Psoas muscle (tissue), 7 donors: ENCODE measurements at regions not wholly inside any gene's neighbourhood (a gene's known extent, or its start where the extent isn't known, plus 50 kb on each side); places are given as distances from the start of the nearest gene placed in this dataset.

Experiments
- ATAC-seq, 4 donors: fragments of 200-7000 bp; cut with Tn5 transposase; one replicate each; pipeline ENCODE4 v1.9.1; 2020; ENCODE audit warnings: moderate library complexity in 3 of 4, mild to moderate bottlenecking in 2 of 4
- DNase-seq, 2 donors: peaks; one replicate each; pipeline ENCODE4 v3.0.0-alpha.2; 2020
- H3K27ac ChIP-seq: fragments of 200-600 bp; one replicate; pipeline ENCODE4 v1.8.0; 2022
- H3K27me3 ChIP-seq, 3 donors: fragments of 200-600 bp in 1 of 3; one replicate each; pipeline versions ENCODE4 v1.6.1 to v1.8.0; 2013 to 2022; ENCODE audit warnings: low read length in 2 of 3, mild to moderate bottlenecking in 2 of 3, moderate library complexity in 1 of 3; ENCODE audit not compliant: insufficient read depth in 3 of 3
- H3K36me3 ChIP-seq, 2 donors: fragments of 200-600 bp in 1 of 2; one replicate each; pipeline versions ENCODE4 v1.6.1 to v1.8.0; 2013 to 2022; ENCODE audit warnings: low read depth in 1 of 2, mild to moderate bottlenecking in 1 of 2, moderate library complexity in 1 of 2; ENCODE audit not compliant: insufficient read depth in 1 of 2
- H3K4me1 ChIP-seq: fragments of 200-600 bp; one replicate; pipeline ENCODE4 v1.8.0; 2022
- H3K4me3 ChIP-seq: fragments of 200-600 bp; one replicate; pipeline ENCODE4 v1.8.0; 2022; ENCODE audit warnings: mild to moderate bottlenecking
- H3K9me3 ChIP-seq: fragments of 200-600 bp; one replicate; pipeline ENCODE4 v1.8.0; 2022
- WGBS, 3 donors: extraction: QIAGEN DNeasy Blood & Tissue Kit; methylation state at CpG; one replicate each; pipeline versions ENCODE4 v1.1.6 to v1.1.7; 2013; 5-methylcytosine and 5-hydroxymethylcytosine counted together
- intact Hi-C, 2 donors: fragments of 100-400 bp; cut with DNase I; formaldehyde crosslinking; loops; one replicate each; pipeline versions ENCODE4 v1.11.0 to v1.14.2; 2022
- TF ChIP-seq, protein P1 (sequence below): fragments of 200-600 bp; IDR thresholded peaks from one replicate; pipeline ENCODE4 v1.8.0; 2022; ENCODE audit warnings: antibody characterized with exemption
- donor health status: healthy with polysubstance abuse.
- donor health status: DM: no; HTN: no; CAD: no; lungs with moderate emphysema.
- donor health status: Bipolar disorder and iron deficiency.
- donor health status: healthy.
- donor health status: DM: yes; HTN: yes; CAD: no.
- donor health status: DM: no; HTN: no; CAD: no.
- donor health status: DM: yes; HTN: yes; CAD: no.

DNA sequence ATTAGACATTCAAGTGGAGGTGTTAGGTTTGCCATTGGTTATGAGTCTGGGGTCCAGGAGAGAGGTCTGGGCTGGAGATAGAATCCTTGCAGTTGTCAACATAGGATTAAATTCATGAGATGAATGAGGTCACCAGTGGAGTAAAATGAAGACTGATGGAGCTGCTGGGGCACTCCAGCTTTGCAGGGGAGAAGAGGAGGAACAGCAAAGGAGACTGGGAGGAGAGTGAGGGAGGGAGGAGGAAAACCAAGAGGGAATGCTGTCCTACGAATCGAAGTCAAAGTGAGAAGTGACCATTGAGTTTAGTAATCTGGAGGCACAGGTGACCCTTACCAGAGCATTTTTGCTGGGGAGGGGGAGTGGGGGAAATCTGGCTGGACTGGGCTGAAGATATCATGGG, 178.2 kb upstream of the NR3C1 start:
- H3K36me3 ChIP-seq: no peaks in the 10 kb centered on the region
- no peaks in the 10 kb centered on the region for H3K27me3 ChIP-seq
- ATAC-seq (no peak), DNase-seq (no peak)
- H3K27ac ChIP-seq: no peak overlapping the region
- WGBS, 3 donors: 89 to 94% (median 92%) methylated on average over 2 of the region's 2 CpGs
- no peak overlapping the region for H3K4me3 ChIP-seq
- TF ChIP-seq, protein P1, sequence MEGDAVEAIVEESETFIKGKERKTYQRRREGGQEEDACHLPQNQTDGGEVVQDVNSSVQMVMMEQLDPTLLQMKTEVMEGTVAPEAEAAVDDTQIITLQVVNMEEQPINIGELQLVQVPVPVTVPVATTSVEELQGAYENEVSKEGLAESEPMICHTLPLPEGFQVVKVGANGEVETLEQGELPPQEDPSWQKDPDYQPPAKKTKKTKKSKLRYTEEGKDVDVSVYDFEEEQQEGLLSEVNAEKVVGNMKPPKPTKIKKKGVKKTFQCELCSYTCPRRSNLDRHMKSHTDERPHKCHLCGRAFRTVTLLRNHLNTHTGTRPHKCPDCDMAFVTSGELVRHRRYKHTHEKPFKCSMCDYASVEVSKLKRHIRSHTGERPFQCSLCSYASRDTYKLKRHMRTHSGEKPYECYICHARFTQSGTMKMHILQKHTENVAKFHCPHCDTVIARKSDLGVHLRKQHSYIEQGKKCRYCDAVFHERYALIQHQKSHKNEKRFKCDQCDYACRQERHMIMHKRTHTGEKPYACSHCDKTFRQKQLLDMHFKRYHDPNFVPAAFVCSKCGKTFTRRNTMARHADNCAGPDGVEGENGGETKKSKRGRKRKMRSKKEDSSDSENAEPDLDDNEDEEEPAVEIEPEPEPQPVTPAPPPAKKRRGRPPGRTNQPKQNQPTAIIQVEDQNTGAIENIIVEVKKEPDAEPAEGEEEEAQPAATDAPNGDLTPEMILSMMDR: no peak
- peaks cover 10% of the 10 kb centered on the region for H3K4me1 ChIP-seq
- no peaks in the 10 kb centered on the region for H3K9me3 ChIP-seq
- intact Hi-C loops: no loop called here

DNA sequence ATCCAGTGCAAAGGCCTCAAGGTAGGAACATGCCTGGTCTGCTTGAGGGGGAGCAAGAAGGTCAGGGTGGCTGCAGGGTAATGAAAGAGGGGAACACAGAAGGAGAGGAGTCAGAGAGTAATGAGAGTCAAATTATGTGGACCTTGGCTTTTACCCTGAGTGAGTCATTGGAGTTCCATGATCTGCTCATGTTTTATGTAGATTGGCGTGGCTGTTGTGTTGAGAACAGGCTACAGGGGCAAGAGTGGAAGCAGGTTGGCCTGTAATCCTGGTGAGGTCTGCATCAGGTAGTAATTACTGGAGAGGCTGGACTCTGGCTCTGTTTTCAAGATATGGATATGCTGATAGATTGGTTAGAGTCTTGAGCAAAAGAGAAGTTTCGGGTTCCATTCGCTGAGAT, 177.7 kb upstream of the NR3C1 start:
- WGBS, 3 donors: 97 to 99% (median 97%) methylated on average over 3 of the region's 3 CpGs
- intact Hi-C loops: no loop called here
- Histone ChIP-seq H3K4me1 (peaks cover 10% of the 10 kb centered on the region), H3K27ac (no peak overlapping the region), H3K27me3 (no peaks in the 10 kb centered on the region), H3K4me3 (no peak overlapping the region), H3K9me3 (no peaks in the 10 kb centered on the region), H3K36me3 (no peaks in the 10 kb centered on the region)
- TF ChIP-seq, protein P1: no peak
- DNase-seq (no peak), ATAC-seq (no peak)

DNA sequence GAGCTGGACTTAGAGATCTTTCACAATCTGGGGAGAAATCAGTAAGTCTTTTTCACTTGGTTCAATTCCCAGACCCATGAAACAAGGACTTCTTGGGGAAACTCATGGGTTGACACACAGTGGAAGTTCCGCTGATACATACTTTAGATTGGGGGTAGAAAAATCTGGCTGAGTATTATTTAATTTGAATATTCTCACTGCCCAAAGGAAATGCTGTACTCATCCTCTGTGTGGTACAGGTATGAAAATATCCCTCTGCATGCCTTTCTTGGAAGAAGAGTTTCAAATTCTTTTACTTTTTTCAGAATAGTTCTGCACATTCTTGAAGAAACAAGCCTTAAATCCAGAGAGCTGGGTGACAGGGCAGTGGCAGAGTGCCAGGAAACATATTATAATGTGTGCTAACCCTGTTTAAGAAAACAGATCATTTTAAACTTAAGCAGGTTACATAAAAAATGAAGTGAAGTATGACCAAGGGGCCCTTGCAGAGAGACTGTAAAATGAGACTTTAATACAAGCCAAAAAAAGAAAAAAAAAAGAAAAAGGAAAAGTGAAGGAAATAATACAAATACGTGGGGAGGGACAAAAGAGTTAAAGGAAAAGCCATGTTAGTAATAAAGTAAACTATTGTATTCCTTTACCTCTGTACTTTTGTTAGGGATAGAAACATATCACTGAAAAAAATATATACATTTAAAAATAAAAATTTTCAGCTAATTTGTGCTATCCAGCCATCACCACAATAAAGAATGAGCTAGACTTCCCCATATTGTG, 173.4 kb upstream of the NR3C1 start:
- Histone ChIP-seq H3K4me3 (no peak overlapping the region), H3K36me3 (no peaks in the 10 kb centered on the region), H3K27me3 (no peaks in the 10 kb centered on the region), H3K9me3 (no peaks in the 10 kb centered on the region), H3K4me1 (peaks cover 10% of the 10 kb centered on the region), H3K27ac (no peak overlapping the region)
- DNase-seq: no peak
- ATAC-seq: no peak
- WGBS, 3 donors: 82 to 86% (median 84%) methylated on average over 2 of the region's 2 CpGs
- TF ChIP-seq, protein P1: no peak
- intact Hi-C loops: no loop called here

DNA sequence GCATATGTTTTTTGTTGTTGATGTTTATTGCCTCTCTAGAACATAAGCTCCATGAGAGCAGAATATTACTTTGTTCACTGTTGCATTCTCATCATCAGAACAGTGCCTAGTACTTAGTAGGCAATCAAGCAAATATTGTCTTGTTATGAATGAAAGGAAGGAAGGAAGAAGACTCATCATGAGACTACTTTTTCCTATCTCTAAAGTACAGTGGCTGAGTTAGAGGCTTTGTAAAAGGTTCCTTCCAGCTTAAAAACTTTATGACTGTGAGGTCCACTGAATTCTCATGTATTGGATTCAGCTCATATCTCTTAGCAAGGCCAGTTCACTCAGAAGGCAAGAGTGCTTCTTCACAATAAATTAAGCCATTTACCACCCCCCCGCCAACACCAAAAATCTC, 171.8 kb upstream of the NR3C1 start:
- Histone ChIP-seq H3K27ac (no peak overlapping the region), H3K4me3 (no peak overlapping the region), H3K4me1 (peaks cover 10% of the 10 kb centered on the region), H3K9me3 (no peaks in the 10 kb centered on the region), H3K36me3 (no peaks in the 10 kb centered on the region), H3K27me3 (no peaks in the 10 kb centered on the region)
- DNase-seq (no peak), ATAC-seq (no peak)
- 95 to 100% (median 96%) methylated on average over 1 of the region's 1 CpG for WGBS, 3 donors
- intact Hi-C loops: no loop called here
- TF ChIP-seq, protein P1: no peak

DNA sequence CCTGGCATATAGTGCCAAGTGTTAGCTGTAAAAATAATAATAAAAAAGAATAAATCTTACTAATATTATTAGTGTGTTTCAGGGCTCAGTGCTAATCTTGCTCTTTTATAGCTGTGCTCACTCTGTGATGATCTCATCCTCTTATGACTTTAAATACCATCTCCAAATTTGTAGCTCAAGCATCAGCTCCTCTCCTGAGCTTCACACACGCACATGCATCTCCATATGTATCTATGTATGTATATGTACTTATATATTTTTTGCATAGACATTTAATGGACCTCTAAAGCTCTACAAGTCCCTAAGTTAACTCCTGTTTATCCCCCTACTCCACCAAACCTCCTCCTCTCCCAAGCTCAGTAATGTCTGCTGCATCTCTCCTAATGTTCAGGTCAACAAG, 170.8 kb upstream of the NR3C1 start:
- Histone ChIP-seq H3K4me1 (peaks cover 10% of the 10 kb centered on the region), H3K27me3 (no peaks in the 10 kb centered on the region), H3K9me3 (no peaks in the 10 kb centered on the region), H3K36me3 (no peaks in the 10 kb centered on the region), H3K27ac (no peak overlapping the region), H3K4me3 (no peak overlapping the region)
- TF ChIP-seq, protein P1: no peak
- ATAC-seq (no peak), DNase-seq (no peak)
- intact Hi-C loops: no loop called here
- 88 to 100% (median 100%) methylated on average over 1 of the region's 1 CpG for WGBS, 3 donors
